Putamen (tissue), 1 donor: ENCODE measurements at regions not wholly inside any gene's neighbourhood (a gene's known extent, or its start where the extent isn't known, plus 50 kb on each side); places are given as distances from the start of the nearest gene placed in this dataset.
"Not testable (repeated sequence)": the region's sequence is repeated elsewhere in the genome, so short reads cannot be mapped to it uniquely, and the experiment has no call there.

Source experiments
- DNase-seq: peaks from one replicate; pipeline ENCODE4 v3.0.0-alpha.2; 2016; ENCODE audit warnings: low spot score

- not testable (repeated sequence) for DNase-seq
These were observed 390.6 kb downstream of the PRIM2 start for GRCh38 chr6:57708061-57708460.

GRCh38 chr6:57722546-57722945 is 405.1 kb downstream of the PRIM2 start:
- not testable (repeated sequence) for DNase-seq

GRCh38 chr6:57723815-57724401 is 406.5 kb downstream of the PRIM2 start:
- not testable (repeated sequence) for DNase-seq

- DNase-seq, result not testable (repeated sequence)
These were observed 412.0 kb downstream of the PRIM2 start for GRCh38 chr6:57729407-57729806.

- DNase-seq, result not testable (repeated sequence)
These were observed 413.3 kb downstream of the PRIM2 start for GRCh38 chr6:57730726-57731125.

GRCh38 chr6:57747716-57748115 is 430.3 kb downstream of the PRIM2 start:
- not testable (repeated sequence) for DNase-seq

GRCh38 chr6:57759850-57760249 is 442.4 kb downstream of the PRIM2 start:
- not testable (repeated sequence) for DNase-seq

- not testable (repeated sequence) for DNase-seq
These were observed 475.4 kb downstream of the PRIM2 start for GRCh38 chr6:57792720-57793397.

- DNase-seq, result not testable (repeated sequence)
These were observed 475.9 kb downstream of the PRIM2 start for GRCh38 chr6:57793398-57793762.

GRCh38 chr6:57799703-57800479 is 482.5 kb downstream of the PRIM2 start:
- DNase-seq, result not testable (repeated sequence)

GRCh38 chr6:57808581-57808980 is 491.2 kb downstream of the PRIM2 start:
- not testable (repeated sequence) for DNase-seq

- not testable (repeated sequence) for DNase-seq
These were observed 492.0 kb downstream of the PRIM2 start for GRCh38 chr6:57809454-57809853.

GRCh38 chr6:57813271-57814075 is 496.0 kb downstream of the PRIM2 start:
- not testable (repeated sequence) for DNase-seq

GRCh38 chr6:57815826-57816225 is 498.4 kb downstream of the PRIM2 start:
- not testable (repeated sequence) for DNase-seq

- DNase-seq, result not testable (repeated sequence)
These were observed 503.9 kb downstream of the PRIM2 start for GRCh38 chr6:57821325-57821724.

GRCh38 chr6:57822448-57822847 is 505.0 kb downstream of the PRIM2 start:
- not testable (repeated sequence) for DNase-seq

- no peak for DNase-seq
These were observed 505.5 kb downstream of the PRIM2 start for GRCh38 chr6:57822896-57823358.

GRCh38 chr6:57837622-57838209 is 520.3 kb downstream of the PRIM2 start:
- not testable (repeated sequence) for DNase-seq

GRCh38 chr6:57841551-57841950 is 524.1 kb downstream of the PRIM2 start:
- not testable (repeated sequence) for DNase-seq

- not testable (repeated sequence) for DNase-seq
These were observed 536.4 kb downstream of the PRIM2 start for GRCh38 chr6:57853745-57854407.
